Upper lobe of left lung (tissue), 6 donors: ENCODE measurements at regions not wholly inside any gene's neighbourhood (a gene's known extent, or its start where the extent isn't known, plus 50 kb on each side); places are given as distances from the start of the nearest gene placed in this dataset.

ENCODE experiments used
- ATAC-seq, 2 donors: fragments of 200-7000 bp; cut with Tn5 transposase; one replicate each; pipeline ENCODE4 v1.9.1; 2022; ENCODE audit warnings: mild to moderate bottlenecking in 2 of 2, moderate library complexity in 2 of 2; ENCODE audit not compliant: low FRiP score in 2 of 2
- DNase-seq, 2 donors: peaks; one replicate each; pipeline ENCODE4 v3.0.0-alpha.2; 2019 to 2020
- H3K27ac ChIP-seq, 4 donors: fragments of 200-600 bp; sonication (generic); one replicate each; pipeline ENCODE4 v1.5.1; 2016 to 2019
- H3K27me3 ChIP-seq, 4 donors: fragments of 200-600 bp; sonication (generic); one replicate each; pipeline ENCODE4 v1.5.1; 2017 to 2019
- H3K36me3 ChIP-seq, 4 donors: fragments of 200-600 bp; sonication (generic); one replicate each; pipeline ENCODE4 v1.5.1; 2016 to 2019
- H3K4me1 ChIP-seq, 4 donors: fragments of 200-600 bp; sonication (generic); one replicate each; pipeline ENCODE4 v1.5.1; 2018 to 2019
- H3K4me3 ChIP-seq, 4 donors: fragments of 200-600 bp; sonication (generic); one replicate each; pipeline ENCODE4 v1.5.1; 2017 to 2019; ENCODE audit warnings: mild to moderate bottlenecking in 2 of 4, moderate library complexity in 1 of 4
- H3K9me3 ChIP-seq, 4 donors: fragments of 200-600 bp; sonication (generic); one replicate each; pipeline ENCODE4 v1.5.1; 2018 to 2019
- CTCF ChIP-seq, 6 experiments: fragments of 450-650 bp in 4 of 6; fragments of 200-600 bp in 2 of 6; sonication (generic) in 2 of 6; IDR thresholded peaks; one replicate each; pipeline ENCODE4 v1.5.1; 2016 to 2019; ENCODE audit warnings: antibody characterized with exemption in 6 of 6
- EP300 ChIP-seq, 4 donors: sonication (generic); formaldehyde crosslinking; IDR thresholded peaks; one replicate each; pipeline ENCODE4 v1.5.1; 2017; ENCODE audit warnings: antibody characterized with exemption in 4 of 4, control low read depth in 2 of 4
- POLR2A ChIP-seq, 4 donors: fragments of 450-650 bp; IDR thresholded peaks; one replicate each; pipeline ENCODE4 v1.5.1; 2016 to 2017; ENCODE audit warnings: antibody characterized with exemption in 4 of 4, mild to moderate bottlenecking in 2 of 4
- POLR2AphosphoS5 ChIP-seq, 2 donors: sonication (generic); formaldehyde crosslinking; IDR thresholded peaks; one replicate each; pipeline ENCODE4 v1.5.1; 2017; ENCODE audit warnings: antibody characterized with exemption in 2 of 2
- WGBS, 2 donors: methylation state at CpG; one replicate each; pipeline ENCODE4 v1.1.5; 2017 to 2018; 5-methylcytosine and 5-hydroxymethylcytosine counted together
- donor health status: DM: no; HTN: no; CAD: no; lungs with moderate emphysema.
- donor health status: DM: no; HTN: yes; CAD: no; lungs with severe emphysema.

- WGBS, 2 donors = 71 to 77% methylated on average over 4 of the region's 4 CpGs
- no peak overlapping the region for H3K27ac ChIP-seq
- no peak for DNase-seq
- no peak overlapping the region for H3K4me3 ChIP-seq
- no peaks in the 10 kb centered on the region for H3K36me3 ChIP-seq
- H3K4me1 ChIP-seq = no peaks in the 10 kb centered on the region
- no peaks in the 10 kb centered on the region for H3K9me3 ChIP-seq
- no peak for ATAC-seq
- no peaks in the 10 kb centered on the region for H3K27me3 ChIP-seq
- TF ChIP-seq EP300 (IDR thresholded peaks at IDR 0.05) (no peak), POLR2A (IDR thresholded peaks at IDR 0.05) (no peak), POLR2AphosphoS5 (IDR thresholded peaks at IDR 0.05) (no peak), CTCF (IDR thresholded peaks at IDR 0.05) (no peak)
Observed at GRCh38 chr3:19093084-19093483, 55.2 kb upstream of the KCNH8 start.

- H3K36me3 ChIP-seq = no peaks in the 10 kb centered on the region
- no peak for TF ChIP-seq EP300 (IDR thresholded peaks at IDR 0.05)
- TF ChIP-seq CTCF (IDR thresholded peaks at IDR 0.05) = no peak
- no peak for TF ChIP-seq POLR2A (IDR thresholded peaks at IDR 0.05)
- no peak for TF ChIP-seq POLR2AphosphoS5 (IDR thresholded peaks at IDR 0.05)
- ATAC-seq (no peak), DNase-seq (no peak)
- no peaks in the 10 kb centered on the region for H3K27me3 ChIP-seq
- no peak overlapping the region for H3K27ac ChIP-seq
- no peaks in the 10 kb centered on the region for H3K9me3 ChIP-seq
- H3K4me3 ChIP-seq = no peak overlapping the region
- WGBS, 2 donors = 77 to 88% methylated on average over 2 of the region's 2 CpGs
- no peaks in the 10 kb centered on the region for H3K4me1 ChIP-seq
Observed at GRCh38 chr3:19077388-19077787, 70.9 kb upstream of the KCNH8 start.

- H3K4me1 ChIP-seq = no peaks in the 10 kb centered on the region
- DNase-seq = no peak
- H3K27me3 ChIP-seq = no peaks in the 10 kb centered on the region
- TF ChIP-seq POLR2A (IDR thresholded peaks at IDR 0.05) (no peak), POLR2AphosphoS5 (IDR thresholded peaks at IDR 0.05) (no peak), EP300 (IDR thresholded peaks at IDR 0.05) (no peak), CTCF (IDR thresholded peaks at IDR 0.05) (no peak)
- no peak overlapping the region for H3K4me3 ChIP-seq
- no peak overlapping the region for H3K27ac ChIP-seq
- WGBS, 2 donors = 67% methylated on average over 2 of the region's 2 CpGs; no CpG with 5 or more reads in 1 of the 2 donors
- no peaks in the 10 kb centered on the region for H3K36me3 ChIP-seq
- ATAC-seq = no peak
- H3K9me3 ChIP-seq = no peaks in the 10 kb centered on the region
Observed at GRCh38 chr3:19075037-19075436, 73.3 kb upstream of the KCNH8 start.

DNA sequence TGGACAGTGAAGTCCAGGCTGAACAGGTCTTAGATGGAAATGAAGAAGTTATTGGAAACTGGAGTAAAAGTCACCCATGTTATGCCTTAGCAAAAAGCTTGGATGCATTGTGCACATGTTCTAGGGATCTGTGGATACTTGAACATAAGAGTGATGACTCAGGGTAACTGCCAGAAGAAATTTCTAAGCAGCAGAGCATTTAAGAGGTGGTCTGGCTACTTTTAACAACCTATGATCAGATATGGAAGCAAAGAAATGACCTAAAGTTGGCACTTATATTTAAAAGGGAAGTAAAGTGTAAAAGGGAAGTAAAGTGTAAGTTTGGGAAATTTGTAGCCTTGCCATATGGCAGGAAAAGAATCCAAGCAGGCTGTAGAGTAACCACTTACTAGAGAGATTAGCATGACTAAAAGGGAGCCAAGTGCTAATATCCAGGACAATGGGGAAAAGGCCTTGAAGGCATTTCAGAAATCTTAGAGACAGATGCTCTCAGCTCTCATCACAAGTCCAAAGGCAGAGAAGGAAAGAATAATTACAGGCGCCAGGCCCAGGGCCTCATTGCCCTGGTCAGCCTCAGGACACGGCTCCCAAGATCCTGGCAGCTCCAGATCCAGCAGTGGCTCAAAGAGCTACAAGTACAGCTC is 73.9 kb upstream of the KCNH8 start:
- no peak overlapping the region for H3K4me3 ChIP-seq
- H3K4me1 ChIP-seq = no peaks in the 10 kb centered on the region
- no peak for TF ChIP-seq CTCF (IDR thresholded peaks at IDR 0.05)
- no peak for TF ChIP-seq POLR2AphosphoS5 (IDR thresholded peaks at IDR 0.05)
- WGBS, 2 donors = 65 to 74% methylated on average over 2 of the region's 2 CpGs
- no peaks in the 10 kb centered on the region for H3K27me3 ChIP-seq
- H3K9me3 ChIP-seq = no peaks in the 10 kb centered on the region
- DNase-seq = no peak
- H3K27ac ChIP-seq = no peak overlapping the region
- ATAC-seq = no peak
- no peaks in the 10 kb centered on the region for H3K36me3 ChIP-seq
